Activated CD4-positive, alpha-beta T cell treated with anti-CD3 and anti-CD28 coated beads, Interleukin-2, Interleukin-6, amounts not matched to agents 100 ng/mL and 50 ng/mL, durations not matched to agents 16 hours and 8 hours (primary cell): ENCODE measurements at regions not wholly inside any gene's neighbourhood (a gene's known extent, or its start where the extent isn't known, plus 50 kb on each side); places are given as distances from the start of the nearest gene placed in this dataset.
"Not testable (repeated sequence)": the region's sequence is repeated elsewhere in the genome, so short reads cannot be mapped to it uniquely, and the experiment has no call there.

Experiments used
- DNase-seq: peaks from one replicate; pipeline ENCODE4 v3.0.0-alpha.2; 2020

GRCh38 chr10:64637939-64638338 is 1116.7 kb downstream of the REEP3 start:
- no peak for DNase-seq

GRCh38 chr10:64648915-64649314 is 1127.7 kb downstream of the REEP3 start:
- DNase-seq: no peak

GRCh38 chr10:64658528-64658927 is 1137.3 kb downstream of the REEP3 start:
- no peak for DNase-seq

GRCh38 chr10:64659311-64659710 is 1138.1 kb downstream of the REEP3 start:
- DNase-seq: no peak

- no peak for DNase-seq
Observed at GRCh38 chr10:64682043-64682442, 1160.8 kb downstream of the REEP3 start.

GRCh38 chr10:64690194-64690593 is 1169.0 kb downstream of the REEP3 start:
- no peak for DNase-seq

- DNase-seq: no peak
Observed at GRCh38 chr10:64699244-64699643, 1178.0 kb downstream of the REEP3 start.

- not testable (repeated sequence) for DNase-seq
Observed at GRCh38 chr10:64702086-64702485, 1180.9 kb downstream of the REEP3 start.

- no peak for DNase-seq
Observed at GRCh38 chr10:64708884-64709681, 1187.9 kb downstream of the REEP3 start.

GRCh38 chr10:64726466-64726865 is 1205.3 kb downstream of the REEP3 start:
- DNase-seq: no peak

- DNase-seq: no peak
Observed at GRCh38 chr10:64731016-64731415, 1209.8 kb downstream of the REEP3 start.

GRCh38 chr10:64732372-64732957 is 1211.3 kb downstream of the REEP3 start:
- DNase-seq: no peak

- peak; percentile 2 for DNase-seq
Observed at GRCh38 chr10:64733980-64734379, 1212.8 kb downstream of the REEP3 start.

- no peak for DNase-seq
Observed at GRCh38 chr10:64738462-64738861, 1217.3 kb downstream of the REEP3 start.

- no peak for DNase-seq
Observed at GRCh38 chr10:64745565-64745964, 1224.4 kb downstream of the REEP3 start.

- DNase-seq: no peak
Observed at GRCh38 chr10:64750672-64751071, 1229.5 kb downstream of the REEP3 start.

- DNase-seq: no peak
Observed at GRCh38 chr10:64753516-64753915, 1232.3 kb downstream of the REEP3 start.

- no peak for DNase-seq
Observed at GRCh38 chr10:64760371-64760770, 1239.2 kb downstream of the REEP3 start.

- DNase-seq: no peak
Observed at GRCh38 chr10:64762861-64763260, 1241.7 kb downstream of the REEP3 start.

GRCh38 chr10:64765498-64765897 is 1244.3 kb downstream of the REEP3 start:
- no peak for DNase-seq

GRCh38 chr10:64771253-64772050 is 1250.3 kb downstream of the REEP3 start:
- no peak for DNase-seq

- DNase-seq: no peak
Observed at GRCh38 chr10:64773357-64773756, 1252.2 kb downstream of the REEP3 start.

- not testable (repeated sequence) for DNase-seq
Observed at GRCh38 chr10:64784451-64784850, 1263.2 kb downstream of the REEP3 start.

GRCh38 chr10:64785816-64786215 is 1264.6 kb downstream of the REEP3 start:
- no peak for DNase-seq
